DMS53 (cell line): ENCODE measurements at regions not wholly inside any gene's neighbourhood (a gene's known extent, or its start where the extent isn't known, plus 50 kb on each side); places are given as distances from the start of the nearest gene placed in this dataset.
"Not testable (repeated sequence)": the region's sequence is repeated elsewhere in the genome, so short reads cannot be mapped to it uniquely, and the experiment has no call there.

Source experiments
- DNase-seq: peaks from one replicate; lab custom pipeline; 2025; lab: John Stamatoyannopoulos, UW

- no peak for DNase-seq
These were observed 56.2 kb downstream of the TAF11L14 start for GRCh38 chr5:17690473-17690872.

GRCh38 chr5:17691762-17692161, 57.5 kb downstream of the TAF11L14 start:
- no peak for DNase-seq

GRCh38 chr5:17694371-17694770, 60.1 kb downstream of the TAF11L14 start:
- DNase-seq: no peak

- DNase-seq: no peak
These were observed 60.7 kb downstream of the TAF11L14 start for GRCh38 chr5:17694914-17695313.

- DNase-seq: no peak
These were observed 62.4 kb downstream of the TAF11L14 start for GRCh38 chr5:17696627-17697026.

- DNase-seq: no peak
These were observed 63.4 kb downstream of the TAF11L14 start for GRCh38 chr5:17697671-17698070.

- DNase-seq: no peak
These were observed 74.9 kb downstream of the TAF11L14 start for GRCh38 chr5:17709011-17709710.

- DNase-seq: peak; percentile 31
These were observed 79.0 kb downstream of the TAF11L14 start for GRCh38 chr5:17713301-17713700.

- no peak for DNase-seq
These were observed 79.9 kb downstream of the TAF11L14 start for GRCh38 chr5:17714186-17714585.

GRCh38 chr5:17719592-17719991, 85.3 kb downstream of the TAF11L14 start:
- DNase-seq: no peak

GRCh38 chr5:17720071-17720470, 85.8 kb downstream of the TAF11L14 start:
- no peak for DNase-seq

GRCh38 chr5:17723876-17724275, 89.6 kb downstream of the TAF11L14 start:
- DNase-seq: peak; percentile 9

- no peak for DNase-seq
These were observed 92.8 kb downstream of the TAF11L14 start for GRCh38 chr5:17727098-17727497.

GRCh38 chr5:17730421-17730820, 96.2 kb downstream of the TAF11L14 start:
- DNase-seq: no peak

- DNase-seq: no peak
These were observed 98.2 kb downstream of the TAF11L14 start for GRCh38 chr5:17732351-17732923.

GRCh38 chr5:17734011-17734410, 99.8 kb downstream of the TAF11L14 start:
- DNase-seq: no peak

- no peak for DNase-seq
These were observed 101.5 kb downstream of the TAF11L14 start for GRCh38 chr5:17735761-17736160.

GRCh38 chr5:17737092-17737491, 102.8 kb downstream of the TAF11L14 start:
- no peak for DNase-seq

GRCh38 chr5:17738446-17738845, 104.2 kb downstream of the TAF11L14 start:
- DNase-seq: no peak

- no peak for DNase-seq
These were observed 109.5 kb downstream of the TAF11L14 start for GRCh38 chr5:17743580-17744435.

GRCh38 chr5:17748201-17748600, 113.9 kb downstream of the TAF11L14 start:
- no peak for DNase-seq

GRCh38 chr5:17748941-17749340, 114.7 kb downstream of the TAF11L14 start:
- no peak for DNase-seq

GRCh38 chr5:17755406-17755805, 121.1 kb downstream of the TAF11L14 start:
- DNase-seq: not testable (repeated sequence)
